H9 (cell line): ENCODE measurements at regions not wholly inside any gene's neighbourhood (a gene's known extent, or its start where the extent isn't known, plus 50 kb on each side); places are given as distances from the start of the nearest gene placed in this dataset.

Experiments used
- DNase-seq: peaks from one replicate; pipeline ENCODE4 v3.0.0-alpha.2; 2017
- H2AFZ ChIP-seq: one replicate; pipeline ENCODE4 v1.6.1; 2013; ENCODE audit warnings: mild to moderate bottlenecking, low read length, control low read depth, moderate library complexity
- H2AK5ac ChIP-seq: 2 replicates; pipeline ENCODE4 v1.6.1; 2013; ENCODE audit warnings: low read length, control low read depth, mixed read lengths; ENCODE audit not compliant: insufficient read length
- H2BK120ac ChIP-seq: one replicate; pipeline ENCODE4 v1.6.1; 2013; ENCODE audit warnings: low read depth, mild to moderate bottlenecking, low read length, control low read depth, inconsistent platforms; ENCODE audit not compliant: poor library complexity, severe bottlenecking
- H2BK12ac ChIP-seq: 2 replicates; pipeline ENCODE4 v1.6.1; 2013; ENCODE audit warnings: low read length, control low read depth, mixed read lengths, low read depth; ENCODE audit not compliant: insufficient read length
- H2BK15ac ChIP-seq: 2 replicates; pipeline ENCODE4 v1.6.1; 2013; ENCODE audit warnings: low read depth, low read length, control low read depth
- H2BK20ac ChIP-seq: one replicate; pipeline ENCODE4 v1.6.1; 2013; ENCODE audit warnings: low read depth, mild to moderate bottlenecking, low read length, control low read depth, inconsistent platforms; ENCODE audit not compliant: poor library complexity, severe bottlenecking
- H2BK5ac ChIP-seq: 2 replicates; pipeline ENCODE4 v1.6.1; 2013; ENCODE audit warnings: low read length, control low read depth, mixed read lengths; ENCODE audit not compliant: insufficient read length
- H3K14ac ChIP-seq: 2 replicates; pipeline ENCODE4 v1.6.1; 2013; ENCODE audit warnings: low read length, control low read depth; ENCODE audit not compliant: insufficient read depth
- H3K18ac ChIP-seq: 2 replicates; pipeline ENCODE4 v1.6.1; 2013; ENCODE audit warnings: low read depth, mild to moderate bottlenecking, mixed read lengths, low read length, control low read depth; ENCODE audit not compliant: insufficient read length
- H3K23ac ChIP-seq: 2 replicates; pipeline ENCODE4 v1.6.1; 2013; ENCODE audit warnings: low read length, control low read depth, mixed read lengths, low read depth; ENCODE audit not compliant: insufficient read length
- H3K23me2 ChIP-seq: 2 replicates; pipeline ENCODE4 v1.6.1; 2013; ENCODE audit warnings: low read depth, mild to moderate bottlenecking, mixed read lengths, low read length, control low read depth; ENCODE audit not compliant: insufficient read length, poor library complexity, severe bottlenecking
- H3K27ac ChIP-seq: 2 replicates; pipeline ENCODE4 v1.5.1; 2013; ENCODE audit warnings: low read length, control low read depth, mixed read lengths, low read depth; ENCODE audit not compliant: insufficient read length
- H3K27me3 ChIP-seq: 2 replicates; pipeline ENCODE4 v1.6.1; 2013; ENCODE audit warnings: low read length, control low read depth, inconsistent platforms; ENCODE audit not compliant: insufficient read depth
- H3K4ac ChIP-seq: 2 replicates; pipeline ENCODE4 v1.6.1; 2013; ENCODE audit warnings: low read depth, mild to moderate bottlenecking, control low read depth, inconsistent platforms, low read length, moderate library complexity
- H3K4me1 ChIP-seq: 2 replicates; pipeline ENCODE4 v1.6.1; 2013; ENCODE audit warnings: low read length, control low read depth, inconsistent platforms; ENCODE audit not compliant: insufficient read depth
- H3K4me2 ChIP-seq: 2 replicates; pipeline ENCODE4 v1.6.1; 2013; ENCODE audit warnings: low read length, control low read depth, mixed read lengths; ENCODE audit not compliant: insufficient read length, insufficient read depth
- H3K56ac ChIP-seq: 2 replicates; pipeline ENCODE4 v1.6.1; 2013; ENCODE audit warnings: low read depth, mild to moderate bottlenecking, mixed read lengths, low read length, control low read depth; ENCODE audit not compliant: insufficient read length
- H3K79me1 ChIP-seq: 2 replicates; pipeline ENCODE4 v1.6.1; 2013; ENCODE audit warnings: low read depth, mild to moderate bottlenecking, moderate library complexity, low read length, control low read depth, inconsistent platforms; ENCODE audit not compliant: insufficient read depth, poor library complexity, severe bottlenecking
- H3K79me2 ChIP-seq: 2 replicates; pipeline ENCODE4 v1.6.1; 2013; ENCODE audit warnings: low read length, control low read depth, inconsistent platforms; ENCODE audit not compliant: insufficient read depth
- H3K9ac ChIP-seq: 2 replicates; pipeline ENCODE4 v1.6.1; 2013; ENCODE audit warnings: low read length, control low read depth, mixed read lengths; ENCODE audit not compliant: insufficient read length; ENCODE audit errors: extremely low read depth
- H3K9me3 ChIP-seq: one replicate; pipeline ENCODE4 v1.6.1; 2013; ENCODE audit warnings: low read depth, low read length, inconsistent platforms; ENCODE audit not compliant: control insufficient read depth
- H3T11ph ChIP-seq: one replicate; pipeline ENCODE4 v1.6.1; 2013; ENCODE audit warnings: mild to moderate bottlenecking, low read length, control low read depth, inconsistent platforms
- H4K20me1 ChIP-seq: one replicate; pipeline ENCODE4 v1.6.1; 2013; ENCODE audit not compliant: control insufficient read depth, insufficient read length, insufficient read depth
- H4K5ac ChIP-seq: 2 replicates; pipeline ENCODE4 v1.6.1; 2013; ENCODE audit warnings: low read depth, mild to moderate bottlenecking, mixed read lengths, low read length, control low read depth; ENCODE audit not compliant: insufficient read length
- H4K8ac ChIP-seq: replicated peaks from 2 replicates; pipeline ENCODE4 v1.6.1; 2013; ENCODE audit warnings: low read length, control low read depth, mixed read lengths, low read depth; ENCODE audit not compliant: insufficient read length
- H4K91ac ChIP-seq: 2 replicates; pipeline ENCODE4 v1.6.1; 2013; ENCODE audit warnings: low read depth, mild to moderate bottlenecking, moderate library complexity, mixed read lengths, low read length, control low read depth; ENCODE audit not compliant: insufficient read length
- H3K27ac Mint-ChIP-seq, 3 experiments: 2 replicates in 2 of 3; 3 replicates in 1 of 3; pipeline ENCODE4 v1.8.0; 2020 to 2021; ENCODE audit warnings: mixed read lengths in 3 of 3, mild to moderate bottlenecking in 1 of 3, moderate library complexity in 1 of 3
- H3K27me3 Mint-ChIP-seq: 2 replicates; pipeline ENCODE4 v1.8.0; 2021; ENCODE audit warnings: low read depth, mild to moderate bottlenecking, moderate library complexity, mixed read lengths
- H3K36me3 Mint-ChIP-seq, 3 experiments: 2 replicates in 2 of 3; 3 replicates in 1 of 3; pipeline ENCODE4 v1.8.0; 2020 to 2021; ENCODE audit warnings: low read depth in 3 of 3, mixed read lengths in 3 of 3; ENCODE audit not compliant: insufficient read depth in 1 of 3
- H3K4me1 Mint-ChIP-seq, 2 experiments: 2 replicates each; pipeline ENCODE4 v1.8.0; 2020; ENCODE audit warnings: mixed read lengths in 2 of 2
- H3K4me3 Mint-ChIP-seq, 2 experiments: 2 replicates in 1 of 2; 3 replicates in 1 of 2; pipeline ENCODE4 v1.8.0; 2020 to 2021; ENCODE audit warnings: mild to moderate bottlenecking in 2 of 2, mixed read lengths in 2 of 2, moderate library complexity in 1 of 2
- H3K9me3 Mint-ChIP-seq, 2 experiments: 2 replicates in 1 of 2; 3 replicates in 1 of 2; pipeline ENCODE4 v1.8.0; 2020; ENCODE audit warnings: mild to moderate bottlenecking in 2 of 2, mixed read lengths in 2 of 2, moderate library complexity in 1 of 2
- TF ChIP-seq, protein P1 (sequence below): fragments of 200-600 bp; sonication (generic); conservative IDR thresholded peaks from 3 replicates; pipeline ENCODE4 v1.8.0; 2021; ENCODE audit warnings: antibody characterized with exemption, mild to moderate bottlenecking

DNA sequence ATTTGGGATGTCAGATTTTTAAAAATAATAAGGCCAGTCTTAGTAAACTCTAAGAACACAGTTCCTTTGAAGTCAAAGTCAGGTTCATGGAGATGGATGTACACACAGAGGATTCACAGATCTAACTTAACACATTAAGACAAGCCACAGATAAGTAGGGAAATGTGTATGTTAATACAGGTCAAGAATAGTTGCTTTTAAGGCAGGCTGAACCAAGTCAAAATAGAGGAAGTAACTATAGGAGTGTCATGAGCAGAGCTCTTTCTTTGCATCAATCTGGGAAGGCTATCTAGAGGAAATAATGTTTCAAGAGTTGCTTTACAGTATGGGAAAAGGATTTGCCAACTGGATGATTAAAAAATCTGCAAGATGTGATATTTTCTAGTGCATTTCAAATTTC lies 128.0 kb upstream of the FBXO11 start:
- H3K4me1 Mint-ChIP-seq: no peaks in the 10 kb centered on the region
- no peak overlapping the region for H3K4me3 Mint-ChIP-seq
- Histone ChIP-seq H3K27me3 (no peaks in the 10 kb centered on the region), H2BK12ac (no peak overlapping the region), H3K27ac (no peak overlapping the region), H3K56ac (no peak overlapping the region), H4K8ac (no peak overlapping the region), H3K4ac (no peak overlapping the region), H3K23me2 (no peaks in the 10 kb centered on the region), H3K79me1 (no peaks in the 10 kb centered on the region), H3K79me2 (no peaks in the 10 kb centered on the region), H3K14ac (no peak overlapping the region), H2BK15ac (no peak overlapping the region), H2AK5ac (no peak overlapping the region), H4K91ac (no peak overlapping the region), H2BK120ac (no peak overlapping the region), H4K20me1 (no peaks in the 10 kb centered on the region), H3K9ac (no peak overlapping the region), H3K23ac (no peak overlapping the region), H2BK20ac (no peak overlapping the region), H3K9me3 (no peaks in the 10 kb centered on the region), H3T11ph (no peak overlapping the region), H2AFZ (no peak overlapping the region), H4K5ac (no peak overlapping the region), H3K18ac (no peak overlapping the region), H3K4me2 (no peak overlapping the region), H2BK5ac (no peak overlapping the region), H3K4me1 (no peaks in the 10 kb centered on the region)
- TF ChIP-seq, protein P1, sequence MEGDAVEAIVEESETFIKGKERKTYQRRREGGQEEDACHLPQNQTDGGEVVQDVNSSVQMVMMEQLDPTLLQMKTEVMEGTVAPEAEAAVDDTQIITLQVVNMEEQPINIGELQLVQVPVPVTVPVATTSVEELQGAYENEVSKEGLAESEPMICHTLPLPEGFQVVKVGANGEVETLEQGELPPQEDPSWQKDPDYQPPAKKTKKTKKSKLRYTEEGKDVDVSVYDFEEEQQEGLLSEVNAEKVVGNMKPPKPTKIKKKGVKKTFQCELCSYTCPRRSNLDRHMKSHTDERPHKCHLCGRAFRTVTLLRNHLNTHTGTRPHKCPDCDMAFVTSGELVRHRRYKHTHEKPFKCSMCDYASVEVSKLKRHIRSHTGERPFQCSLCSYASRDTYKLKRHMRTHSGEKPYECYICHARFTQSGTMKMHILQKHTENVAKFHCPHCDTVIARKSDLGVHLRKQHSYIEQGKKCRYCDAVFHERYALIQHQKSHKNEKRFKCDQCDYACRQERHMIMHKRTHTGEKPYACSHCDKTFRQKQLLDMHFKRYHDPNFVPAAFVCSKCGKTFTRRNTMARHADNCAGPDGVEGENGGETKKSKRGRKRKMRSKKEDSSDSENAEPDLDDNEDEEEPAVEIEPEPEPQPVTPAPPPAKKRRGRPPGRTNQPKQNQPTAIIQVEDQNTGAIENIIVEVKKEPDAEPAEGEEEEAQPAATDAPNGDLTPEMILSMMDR: no peak
- no peaks in the 10 kb centered on the region for H3K27me3 Mint-ChIP-seq
- no peak overlapping the region for H3K27ac Mint-ChIP-seq
- peaks cover 5 to 6% of the 10 kb centered on the region in 2 experiments; a peak in 3 of 5 replicates for H3K9me3 Mint-ChIP-seq
- peaks cover 0 to 2% (median 0%) of the 10 kb centered on the region in 3 experiments; a peak in 2 of 7 replicates for H3K36me3 Mint-ChIP-seq
- no peak for DNase-seq
